ENCODE measurements at regions not wholly inside any gene's neighbourhood (a gene's known extent, or its start where the extent isn't known, plus 50 kb on each side); places are given as distances from the start of the nearest gene placed in this dataset.

- RAD21 ChIA-PET (ENCODE audit: low non-redundant PET in 1 of 2, low total read pairs in 2 of 2, uncharacterized antibody in 2 of 2, unreplicated experiment in 2 of 2) = interaction anchor here (0.7 to 1.5 kb wide), 4 partner anchors 159 to 222 kb away, joined by 3 to 10 read pairs (median 5); no protein-coding TSS in a partner anchor
- intact Hi-C loops (cut with micrococcal nuclease) = loop anchor here (1.0 to 5.0 kb wide), 3 partner anchors 77 to 163 kb away; partner anchors contain the start of gene NEDD4L
- Histone ChIP-seq H3K9me2 (ENCODE audit: insufficient read depth) (no peaks in the 10 kb centered on the region), H3K27me3 (ENCODE audit: insufficient read depth, low read length) (peaks cover 3% of the 10 kb centered on the region; the same call in 1 of the 2 replicates), H3K9ac (ENCODE audit: low read length) (no peak overlapping the region), H4K20me1 (ENCODE audit: insufficient read depth) (no peaks in the 10 kb centered on the region), H3K36me3 (ENCODE audit: control insufficient read depth in 1 of 2, insufficient read depth in 2 of 2, low read length in 2 of 2) (no peaks in the 10 kb centered on the region), H3K27ac (ENCODE audit: low read depth, low read length) (no peak overlapping the region), H3K4me2 (ENCODE audit: low read length) (peak overlapping the region; percentile 3; the same call in 1 of the 2 replicates), H2AFZ (ENCODE audit: low read depth, low read length, poor library complexity, severe bottlenecking) (peak overlapping the region; percentile 17), H3K4me1 (ENCODE audit: control insufficient read depth in 1 of 2, insufficient read depth in 2 of 2, low read length in 2 of 2) (no peaks in the 10 kb centered on the region), H3K79me2 (ENCODE audit: insufficient read depth, low read length) (no peaks in the 10 kb centered on the region), H3K9me3 (ENCODE audit: control insufficient read depth in 1 of 2, insufficient read depth in 1 of 2, low read depth in 1 of 2, low read length in 2 of 2) (no peaks in the 10 kb centered on the region), H3K4me3 (replicated peaks in 1 of 2; ENCODE audit: low read depth in 1 of 2, low read length in 2 of 2) (no peak overlapping the region)
- TF ChIP-seq ATF3 (IDR thresholded peaks at IDR 0.05) = no peak
- TF ChIP-seq RAD21 (IDR thresholded peaks at IDR 0.05; ENCODE audit: low read depth) = peak; percentile 69
- TF ChIP-seq MAX (IDR thresholded peaks at IDR 0.05) = peak; percentile 80
- peak; percentile 64; the same call in 1 of the 2 replicates for TF ChIP-seq CBX3 (IDR thresholded peaks at IDR 0.05; ENCODE audit: low read depth)
- no peak for TF ChIP-seq CEBPB (IDR thresholded peaks at IDR 0.05; ENCODE audit: low read depth)
- TF ChIP-seq SRF (IDR thresholded peaks at IDR 0.05; ENCODE audit: low read depth) = no peak
- TF ChIP-seq EGR1 (IDR thresholded peaks at IDR 0.05; ENCODE audit: low read depth) = no peak
- no peak for TF ChIP-seq EZH2phosphoT487 (IDR thresholded peaks at IDR 0.05; ENCODE audit: borderline replicate concordance)
- TF ChIP-seq CTCF (IDR thresholded peaks at IDR 0.05 in 2 of 3, conservative IDR thresholded peaks at IDR 0.05 in 1 of 3; ENCODE audit: borderline replicate concordance in 1 of 3, insufficient read depth in 1 of 3, low read depth in 2 of 3, low read length in 2 of 3) = peak; percentile 52 to 64 (median 58); a peak in 5 of 6 replicates
- DNase-seq (ENCODE audit: low read depth, low spot score) (peak; percentile 72), ATAC-seq (peak; percentile 99)
- POLR2A ChIA-PET = interaction anchor here (1.6 kb wide), 1 partner anchor 162 kb away, joined by 3 read pairs; no protein-coding TSS in a partner anchor
- no TSS peak for BruUV-seq (replicated peaks)
- CTCF ChIA-PET = interaction anchor here (0.7 to 2.4 kb wide), 19 partner anchors 9 to 538 kb away, joined by 3 to 35 read pairs (median 5); partner anchors contain the start of gene NEDD4L
These were observed 84.7 kb upstream of the NEDD4L start for GRCh38 chr18:57959278-57959677.
